ENCODE measurements at regions not wholly inside any gene's neighbourhood (a gene's known extent, or its start where the extent isn't known, plus 50 kb on each side); places are given as distances from the start of the nearest gene placed in this dataset.

GRCh38 chr3:124584245-124584551 is 146.1 kb upstream of the UMPS start:
- TF ChIP-seq CTCF (conservative IDR thresholded peaks at IDR 0.05) (no peak), ZFX (IDR thresholded peaks at IDR 0.05) (no peak)
